ENCODE measurements at regions not wholly inside any gene's neighbourhood (a gene's known extent, or its start where the extent isn't known, plus 50 kb on each side); places are given as distances from the start of the nearest gene placed in this dataset.

DNA sequence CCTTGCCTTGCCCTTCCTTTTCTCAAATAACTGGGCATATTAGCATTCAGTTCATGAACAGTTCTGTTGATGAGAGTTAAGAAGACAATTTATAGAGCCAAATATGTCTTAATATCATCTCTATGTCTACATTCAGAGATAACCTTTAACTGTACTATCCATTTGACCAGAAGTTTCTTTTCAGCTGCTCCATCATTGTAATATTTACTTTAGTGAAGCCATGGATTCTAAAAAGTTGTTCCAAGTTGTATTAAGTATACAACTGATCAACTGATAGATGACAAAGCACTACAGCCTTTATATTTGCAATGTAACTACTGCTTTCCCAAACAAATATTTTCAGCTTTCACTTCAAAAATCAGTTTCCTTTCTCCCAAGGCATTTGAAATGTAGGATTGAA lies 1252.7 kb downstream of the EPHA7 start:
- no peaks in the 10 kb centered on the region for H3K9me2 ChIP-seq (ENCODE audit: insufficient read depth, low read length)
- no peak overlapping the region for H3K27ac ChIP-seq (ENCODE audit: low read length)
- H2AFZ ChIP-seq (ENCODE audit: low read depth, low read length) = no peak overlapping the region
- no peak overlapping the region for H3K4me3 ChIP-seq (ENCODE audit: low read length)
- no peak overlapping the region for H3K9ac ChIP-seq (ENCODE audit: low read length)
- H3K4me2 ChIP-seq (ENCODE audit: low read length) = no peak overlapping the region
- H3K9me3 ChIP-seq (ENCODE audit: low read length) = no peaks in the 10 kb centered on the region
- TF ChIP-seq POLR2AphosphoS5 (IDR thresholded peaks at IDR 0.05) = no peak
- TF ChIP-seq, protein P1, sequence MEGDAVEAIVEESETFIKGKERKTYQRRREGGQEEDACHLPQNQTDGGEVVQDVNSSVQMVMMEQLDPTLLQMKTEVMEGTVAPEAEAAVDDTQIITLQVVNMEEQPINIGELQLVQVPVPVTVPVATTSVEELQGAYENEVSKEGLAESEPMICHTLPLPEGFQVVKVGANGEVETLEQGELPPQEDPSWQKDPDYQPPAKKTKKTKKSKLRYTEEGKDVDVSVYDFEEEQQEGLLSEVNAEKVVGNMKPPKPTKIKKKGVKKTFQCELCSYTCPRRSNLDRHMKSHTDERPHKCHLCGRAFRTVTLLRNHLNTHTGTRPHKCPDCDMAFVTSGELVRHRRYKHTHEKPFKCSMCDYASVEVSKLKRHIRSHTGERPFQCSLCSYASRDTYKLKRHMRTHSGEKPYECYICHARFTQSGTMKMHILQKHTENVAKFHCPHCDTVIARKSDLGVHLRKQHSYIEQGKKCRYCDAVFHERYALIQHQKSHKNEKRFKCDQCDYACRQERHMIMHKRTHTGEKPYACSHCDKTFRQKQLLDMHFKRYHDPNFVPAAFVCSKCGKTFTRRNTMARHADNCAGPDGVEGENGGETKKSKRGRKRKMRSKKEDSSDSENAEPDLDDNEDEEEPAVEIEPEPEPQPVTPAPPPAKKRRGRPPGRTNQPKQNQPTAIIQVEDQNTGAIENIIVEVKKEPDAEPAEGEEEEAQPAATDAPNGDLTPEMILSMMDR (IDR thresholded peaks at IDR 0.05; ENCODE audit: poor library complexity, severe bottlenecking) = no peak
- TF ChIP-seq RAD21 (conservative IDR thresholded peaks at IDR 0.05) = no peak
- no peak for TF ChIP-seq TAF1 (IDR thresholded peaks at IDR 0.05; ENCODE audit: low read depth)
- TF ChIP-seq EP300 (conservative IDR thresholded peaks at IDR 0.05; ENCODE audit: poor library complexity, severe bottlenecking) = no peak
- no peak for TF ChIP-seq MXI1 (conservative IDR thresholded peaks at IDR 0.05; ENCODE audit: poor library complexity, severe bottlenecking)
- TF ChIP-seq, protein P2, sequence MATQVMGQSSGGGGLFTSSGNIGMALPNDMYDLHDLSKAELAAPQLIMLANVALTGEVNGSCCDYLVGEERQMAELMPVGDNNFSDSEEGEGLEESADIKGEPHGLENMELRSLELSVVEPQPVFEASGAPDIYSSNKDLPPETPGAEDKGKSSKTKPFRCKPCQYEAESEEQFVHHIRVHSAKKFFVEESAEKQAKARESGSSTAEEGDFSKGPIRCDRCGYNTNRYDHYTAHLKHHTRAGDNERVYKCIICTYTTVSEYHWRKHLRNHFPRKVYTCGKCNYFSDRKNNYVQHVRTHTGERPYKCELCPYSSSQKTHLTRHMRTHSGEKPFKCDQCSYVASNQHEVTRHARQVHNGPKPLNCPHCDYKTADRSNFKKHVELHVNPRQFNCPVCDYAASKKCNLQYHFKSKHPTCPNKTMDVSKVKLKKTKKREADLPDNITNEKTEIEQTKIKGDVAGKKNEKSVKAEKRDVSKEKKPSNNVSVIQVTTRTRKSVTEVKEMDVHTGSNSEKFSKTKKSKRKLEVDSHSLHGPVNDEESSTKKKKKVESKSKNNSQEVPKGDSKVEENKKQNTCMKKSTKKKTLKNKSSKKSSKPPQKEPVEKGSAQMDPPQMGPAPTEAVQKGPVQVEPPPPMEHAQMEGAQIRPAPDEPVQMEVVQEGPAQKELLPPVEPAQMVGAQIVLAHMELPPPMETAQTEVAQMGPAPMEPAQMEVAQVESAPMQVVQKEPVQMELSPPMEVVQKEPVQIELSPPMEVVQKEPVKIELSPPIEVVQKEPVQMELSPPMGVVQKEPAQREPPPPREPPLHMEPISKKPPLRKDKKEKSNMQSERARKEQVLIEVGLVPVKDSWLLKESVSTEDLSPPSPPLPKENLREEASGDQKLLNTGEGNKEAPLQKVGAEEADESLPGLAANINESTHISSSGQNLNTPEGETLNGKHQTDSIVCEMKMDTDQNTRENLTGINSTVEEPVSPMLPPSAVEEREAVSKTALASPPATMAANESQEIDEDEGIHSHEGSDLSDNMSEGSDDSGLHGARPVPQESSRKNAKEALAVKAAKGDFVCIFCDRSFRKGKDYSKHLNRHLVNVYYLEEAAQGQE (IDR thresholded peaks at IDR 0.05; ENCODE audit: borderline replicate concordance) = no peak
- no peak for TF ChIP-seq EZH2 (IDR thresholded peaks at IDR 0.05; ENCODE audit: borderline replicate concordance, insufficient read depth, low read length, poor library complexity, severe bottlenecking)
- TF ChIP-seq SMC3 (conservative IDR thresholded peaks at IDR 0.05; ENCODE audit: poor library complexity) = no peak
- no peaks in the 10 kb centered on the region for H3F3A ChIP-seq (ENCODE audit: insufficient read depth, low read length, poor library complexity, severe bottlenecking)
- H3K36me3 ChIP-seq (ENCODE audit: insufficient read depth, low read length) = no peaks in the 10 kb centered on the region
- no peaks in the 10 kb centered on the region for H3K79me2 ChIP-seq (replicated peaks; ENCODE audit: insufficient read depth, low read length)
- no peaks in the 10 kb centered on the region for H4K20me1 ChIP-seq (ENCODE audit: insufficient read depth)
- no peaks in the 10 kb centered on the region for H3K27me3 ChIP-seq (ENCODE audit: insufficient read depth, low read depth, low read length)

DNA sequence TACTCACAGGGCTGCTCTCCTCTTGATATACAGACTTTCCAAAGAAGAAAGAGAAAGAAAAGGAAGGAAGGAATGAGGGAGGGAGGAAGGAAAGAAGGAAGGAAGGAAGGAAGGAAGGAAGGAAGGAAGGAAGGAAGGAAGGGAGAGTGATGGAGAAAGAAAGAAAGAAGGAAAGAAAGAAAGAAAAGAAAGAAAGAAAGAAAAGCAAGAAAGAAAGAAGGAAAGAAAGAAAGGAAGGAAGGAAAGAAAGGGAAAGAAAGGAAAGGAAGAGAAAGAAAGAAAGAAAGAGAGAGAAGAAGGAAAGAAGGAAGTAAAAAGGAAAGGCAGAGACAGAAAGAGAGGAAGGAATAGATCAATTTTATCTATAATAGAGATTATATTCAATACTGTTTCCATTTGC lies 1257.4 kb downstream of the EPHA7 start:
- no peaks in the 10 kb centered on the region for H3K36me3 ChIP-seq (ENCODE audit: insufficient read depth, low read length)
- H3K27me3 ChIP-seq (ENCODE audit: insufficient read depth, low read depth, low read length) = no peaks in the 10 kb centered on the region
- H4K20me1 ChIP-seq (ENCODE audit: insufficient read depth) = no peaks in the 10 kb centered on the region
- no peaks in the 10 kb centered on the region for H3F3A ChIP-seq (ENCODE audit: insufficient read depth, low read length, poor library complexity, severe bottlenecking)
- no peak overlapping the region for H3K9ac ChIP-seq (ENCODE audit: low read length)
- H2AFZ ChIP-seq (ENCODE audit: low read depth, low read length) = no peak overlapping the region
- no peaks in the 10 kb centered on the region for H3K9me2 ChIP-seq (ENCODE audit: insufficient read depth, low read length)
- no peak for TF ChIP-seq EZH2 (IDR thresholded peaks at IDR 0.05; ENCODE audit: borderline replicate concordance, insufficient read depth, low read length, poor library complexity, severe bottlenecking)
- no peak for TF ChIP-seq TAF1 (IDR thresholded peaks at IDR 0.05; ENCODE audit: low read depth)
- no peak for TF ChIP-seq SMC3 (conservative IDR thresholded peaks at IDR 0.05; ENCODE audit: poor library complexity)
- TF ChIP-seq, protein P1 (IDR thresholded peaks at IDR 0.05; ENCODE audit: poor library complexity, severe bottlenecking) = no peak
- TF ChIP-seq MXI1 (conservative IDR thresholded peaks at IDR 0.05; ENCODE audit: poor library complexity, severe bottlenecking) = no peak
- TF ChIP-seq POLR2AphosphoS5 (IDR thresholded peaks at IDR 0.05) = no peak
- no peak for TF ChIP-seq RAD21 (conservative IDR thresholded peaks at IDR 0.05)
- TF ChIP-seq, protein P2 (IDR thresholded peaks at IDR 0.05; ENCODE audit: borderline replicate concordance) = no peak
- TF ChIP-seq EP300 (conservative IDR thresholded peaks at IDR 0.05; ENCODE audit: poor library complexity, severe bottlenecking) = no peak
- no peak overlapping the region for H3K27ac ChIP-seq (ENCODE audit: low read length)
- no peak overlapping the region for H3K4me2 ChIP-seq (ENCODE audit: low read length)
- no peaks in the 10 kb centered on the region for H3K79me2 ChIP-seq (replicated peaks; ENCODE audit: insufficient read depth, low read length)
- no peaks in the 10 kb centered on the region for H3K9me3 ChIP-seq (ENCODE audit: low read length)
- H3K4me3 ChIP-seq (ENCODE audit: low read length) = no peak overlapping the region
